Endothelial cell of umbilical vein (primary cell): ENCODE measurements at regions not wholly inside any gene's neighbourhood (a gene's known extent, or its start where the extent isn't known, plus 50 kb on each side); places are given as distances from the start of the nearest gene placed in this dataset.

Source experiments
- BruUV-seq: library from RNA; stranded (reverse); fragments of 400-500 nt; replicated peaks from 2 replicates; lab custom pipeline; 2021; lab: Mats Ljungman, UMichigan
- CTCF ChIA-PET: fragments of 300-600, 350-600 bp; sonication (Branson Sonifier 250); formaldehyde crosslinking; loops from one replicate; lab custom pipeline; 2021; ENCODE audit warnings: antibody characterized with exemption, inconsistent platforms; lab: Charles Lee
- POLR2A ChIA-PET: fragments of 300-600, 350-600 bp; sonication (Branson Sonifier 250); formaldehyde crosslinking; loops from one replicate; lab custom pipeline; 2021; ENCODE audit warnings: antibody characterized with exemption, inconsistent platforms; lab: Charles Lee
- DNase-seq: peaks from one replicate; pipeline ENCODE4 v3.0.0-alpha.2; 2011; ENCODE audit warnings: low read depth, low spot score
- FAIRE-seq: peaks from 2 replicates; lab custom pipeline; 2011; peaks lifted over from hg19 to GRCh38; lab: Jason Lieb, UNC
- H2AFZ ChIP-seq: 2 replicates; pipeline ENCODE4 v1.6.0; 2012; ENCODE audit warnings: low read depth, low read length, control low read depth, inconsistent platforms
- H3K27ac ChIP-seq: 2 replicates; pipeline ENCODE4 v1.5.1; 2011; ENCODE audit warnings: low read depth, mild to moderate bottlenecking, control low read depth, low read length, moderate library complexity; ENCODE audit not compliant: insufficient read depth
- H3K27me3 ChIP-seq, 2 experiments: 2 replicates each; pipeline versions ENCODE4 v1.6.0 to v1.6.1; 2011; ENCODE audit warnings: low read length in 2 of 2, mixed read lengths in 1 of 2; ENCODE audit not compliant: control insufficient read depth in 2 of 2, insufficient read depth in 2 of 2
- H3K36me3 ChIP-seq, 2 experiments: 2 replicates in 1 of 2; 3 replicates in 1 of 2; pipeline ENCODE4 v1.5.1; 2011; ENCODE audit warnings: low read length in 2 of 2, mild to moderate bottlenecking in 1 of 2, moderate library complexity in 1 of 2; ENCODE audit not compliant: control insufficient read depth in 2 of 2, insufficient read depth in 2 of 2; ENCODE audit errors: extremely low read depth in 1 of 2
- H3K4me1 ChIP-seq: 3 replicates; pipeline ENCODE4 v1.5.1; 2011; ENCODE audit warnings: mild to moderate bottlenecking, low read length; ENCODE audit not compliant: control insufficient read depth, insufficient read depth; ENCODE audit errors: extremely low read depth
- H3K4me2 ChIP-seq: 2 replicates; pipeline ENCODE4 v1.6.1; 2011; ENCODE audit warnings: low read length, control low read depth, mixed read lengths; ENCODE audit not compliant: insufficient read depth
- H3K4me3 ChIP-seq, 3 experiments: fragments of 200-600 bp in 1 of 3; sonication (generic), shearing (Covaris generic) in 1 of 3; replicated peaks in 1 of 3; 2 replicates each; pipeline ENCODE4 v1.5.1; 2011 to 2016; ENCODE audit warnings: control low read depth in 3 of 3, low read length in 3 of 3, mild to moderate bottlenecking in 2 of 3, inconsistent platforms in 1 of 3, low read depth in 1 of 3, moderate library complexity in 1 of 3; ENCODE audit not compliant: insufficient read depth in 1 of 3
- H3K79me2 ChIP-seq: 2 replicates; pipeline ENCODE4 v1.6.0; 2012; ENCODE audit warnings: low read length, inconsistent platforms; ENCODE audit not compliant: control insufficient read depth, insufficient read depth
- H3K9ac ChIP-seq: replicated peaks from 2 replicates; pipeline ENCODE3; 2011; ENCODE audit warnings: low read length, control low read depth; ENCODE audit not compliant: insufficient read depth; ENCODE audit errors: extremely low read depth
- H3K9me1 ChIP-seq: replicated peaks from 3 replicates; pipeline ENCODE4 v1.6.0; 2011; ENCODE audit warnings: mild to moderate bottlenecking, low read length; ENCODE audit not compliant: control insufficient read depth, insufficient read depth; ENCODE audit errors: extremely low read depth
- H3K9me3 ChIP-seq: replicated peaks from 2 replicates; pipeline ENCODE4 v1.5.1; 2012; ENCODE audit warnings: low read length, inconsistent platforms; ENCODE audit not compliant: control insufficient read depth, insufficient read depth
- H4K20me1 ChIP-seq: replicated peaks from 2 replicates; pipeline ENCODE3; 2011; ENCODE audit warnings: mild to moderate bottlenecking, low read length; ENCODE audit not compliant: control insufficient read depth, insufficient read depth; ENCODE audit errors: extremely low read depth
- CTCF ChIP-seq, 2 donors: IDR thresholded peaks; 1 replicate in 1 of 2; 2 replicates in 1 of 2; pipeline ENCODE4 v1.5.1; 2011; ENCODE audit warnings: low read length in 2 of 2, mild to moderate bottlenecking in 2 of 2, moderate library complexity in 2 of 2, control low read depth in 1 of 2, inconsistent platforms in 1 of 2, low read depth in 1 of 2; ENCODE audit not compliant: insufficient read depth in 1 of 2; ENCODE audit errors: extremely low read depth in 1 of 2
- EZH2 ChIP-seq: IDR thresholded peaks from 2 replicates; pipeline ENCODE4 v1.6.1; 2012; ENCODE audit warnings: borderline replicate concordance, low read depth, mild to moderate bottlenecking, moderate library complexity, low read length, inconsistent platforms; ENCODE audit not compliant: severe bottlenecking
- FOS ChIP-seq: IDR thresholded peaks from 2 replicates; pipeline ENCODE4 v1.6.1; 2011; ENCODE audit warnings: mild to moderate bottlenecking, low read length, moderate library complexity, borderline replicate concordance; ENCODE audit not compliant: insufficient read depth
- GATA2 ChIP-seq: IDR thresholded peaks from 2 replicates; pipeline ENCODE4 v1.7.0; 2011; ENCODE audit warnings: low read depth, mild to moderate bottlenecking, moderate library complexity, mixed read lengths, low read length; ENCODE audit not compliant: insufficient read length, insufficient read depth
- JUN ChIP-seq: IDR thresholded peaks from 2 replicates; pipeline ENCODE4 v1.6.1; 2011; ENCODE audit warnings: borderline replicate concordance, low read depth; ENCODE audit not compliant: insufficient read length, insufficient read depth
- MAX ChIP-seq: IDR thresholded peaks from 2 replicates; pipeline ENCODE4 v1.6.1; 2011; ENCODE audit not compliant: insufficient read depth, insufficient read length
- MYC ChIP-seq: IDR thresholded peaks from one replicate; pipeline ENCODE4 v1.6.1; 2011; ENCODE audit warnings: mild to moderate bottlenecking, low read depth, low read length
- POLR2A ChIP-seq: IDR thresholded peaks from 2 replicates; pipeline ENCODE4 v1.6.1; 2012; ENCODE audit warnings: low read depth, mild to moderate bottlenecking, control low read depth, low read length
- POLR2AphosphoS5 ChIP-seq: IDR thresholded peaks from 2 replicates; pipeline ENCODE4 v1.6.1; 2012; ENCODE audit warnings: low read depth, mild to moderate bottlenecking, control low read depth, low read length, moderate library complexity; ENCODE audit not compliant: insufficient read depth
- dilution Hi-C: fragments of 300-500 bp; cut with MboI; formaldehyde crosslinking; loops from one replicate; pipeline ENCODE4 v1.15.0; 2019; ENCODE audit warnings: low sequenced_read_pairs; ENCODE audit not compliant: extremely low pct_ligation_motif_present
- intact Hi-C: fragments of 100-400 bp; cut with micrococcal nuclease; formaldehyde crosslinking; loops from one replicate; pipeline ENCODE4 v1.10.0; 2022

GRCh38 chr4:135833529-135833928 lies 1631.9 kb upstream of the PABPC4L start:
- FAIRE-seq: no peak
- CTCF ChIA-PET: no interaction called here
- H3K9me3 ChIP-seq: no peaks in the 10 kb centered on the region

More at GRCh38 chr4:135833529-135833928, 1631.9 kb upstream of the PABPC4L start:
- H3K4me1 ChIP-seq: no peaks in the 10 kb centered on the region
- no peak overlapping the region for H3K27ac ChIP-seq
- H3K9ac ChIP-seq: no peak overlapping the region
- no peaks in the 10 kb centered on the region for H3K36me3 ChIP-seq
- intact Hi-C loops (no loop called here), dilution Hi-C loops (no loop called here)
- no peak overlapping the region for H2AFZ ChIP-seq
- no peaks in the 10 kb centered on the region for H4K20me1 ChIP-seq
- no peaks in the 10 kb centered on the region for H3K79me2 ChIP-seq
- POLR2A ChIA-PET: no interaction called here
- TF ChIP-seq GATA2: no peak
- TF ChIP-seq FOS: no peak
- no peak for TF ChIP-seq MYC
- TF ChIP-seq EZH2: no peak
- no peak for TF ChIP-seq POLR2A
- TF ChIP-seq MAX: no peak
- no peak for TF ChIP-seq POLR2AphosphoS5
- TF ChIP-seq CTCF (IDR thresholded peaks at IDR 0.05; ENCODE audit: extremely low read depth in 1 of 2, insufficient read depth in 1 of 2, low read depth in 1 of 2, low read length in 2 of 2): no peak
- TF ChIP-seq JUN: no peak
- H3K27me3 ChIP-seq: no peaks in the 10 kb centered on the region
- no TSS peak for BruUV-seq
- H3K4me2 ChIP-seq: no peak overlapping the region
- DNase-seq: no peak
- H3K4me3 ChIP-seq: no peak overlapping the region
- no peaks in the 10 kb centered on the region for H3K9me1 ChIP-seq
